NCI-H2107 treated with DMSO at 0.1 percent for 48 hours (cell line): ENCODE measurements at regions not wholly inside any gene's neighbourhood (a gene's known extent, or its start where the extent isn't known, plus 50 kb on each side); places are given as distances from the start of the nearest gene placed in this dataset.

ENCODE experiments used
- DNase-seq: peaks from one replicate; lab custom pipeline; 2025; ENCODE audit not compliant: unreplicated experiment; lab: John Stamatoyannopoulos, UW

DNA sequence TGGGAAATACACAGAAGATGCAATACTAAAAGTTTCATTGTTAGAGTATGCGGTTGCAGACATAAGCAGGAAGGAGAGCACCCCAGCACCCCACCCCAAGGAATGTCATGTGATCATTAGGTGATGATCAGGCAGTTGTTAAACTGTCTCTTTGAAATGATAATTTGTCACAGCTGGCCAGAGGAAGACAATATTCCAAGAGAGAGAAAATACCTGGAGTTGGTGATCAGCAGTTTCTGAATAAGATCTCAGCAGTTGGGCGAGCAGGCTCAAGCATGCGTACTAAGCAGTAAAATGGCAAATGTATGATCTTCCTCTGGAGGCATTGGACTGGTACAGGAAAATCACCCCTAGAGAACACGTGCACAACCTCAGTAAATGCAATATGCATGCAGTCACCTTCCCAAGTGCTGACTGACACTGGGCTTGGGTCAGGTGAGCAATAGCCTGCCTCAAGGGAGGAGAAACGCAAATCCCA is 250.1 kb upstream of the MBL2 start:
- no peak for DNase-seq

DNA sequence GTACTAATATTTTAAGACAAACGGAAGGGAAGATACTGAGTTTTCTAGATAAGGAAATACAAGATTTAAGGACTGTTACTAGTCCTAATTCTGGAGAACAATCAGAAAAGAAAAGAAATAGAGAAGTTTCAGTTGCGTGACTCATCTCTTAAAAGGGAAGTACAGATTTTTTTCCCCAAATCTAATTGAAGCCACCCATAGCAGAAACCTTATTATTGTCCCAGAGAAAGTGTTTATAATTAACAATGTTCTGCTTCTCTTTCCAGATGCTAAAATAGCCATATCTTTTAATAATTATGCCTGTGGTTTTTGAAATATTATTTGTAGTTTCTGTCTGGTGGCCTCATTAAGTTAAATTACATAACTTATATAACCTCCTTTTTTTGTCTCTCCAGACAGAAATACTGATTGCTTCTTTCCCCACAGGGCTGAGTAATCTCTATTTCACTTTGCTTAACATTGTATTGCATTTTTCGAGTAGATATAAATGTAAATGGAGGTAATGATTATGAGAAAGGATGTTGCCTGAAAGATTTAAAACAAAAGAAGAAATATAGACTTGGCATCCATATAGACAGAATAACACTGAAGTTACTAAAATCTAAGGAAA is 240.7 kb upstream of the MBL2 start:
- DNase-seq: no peak

DNA sequence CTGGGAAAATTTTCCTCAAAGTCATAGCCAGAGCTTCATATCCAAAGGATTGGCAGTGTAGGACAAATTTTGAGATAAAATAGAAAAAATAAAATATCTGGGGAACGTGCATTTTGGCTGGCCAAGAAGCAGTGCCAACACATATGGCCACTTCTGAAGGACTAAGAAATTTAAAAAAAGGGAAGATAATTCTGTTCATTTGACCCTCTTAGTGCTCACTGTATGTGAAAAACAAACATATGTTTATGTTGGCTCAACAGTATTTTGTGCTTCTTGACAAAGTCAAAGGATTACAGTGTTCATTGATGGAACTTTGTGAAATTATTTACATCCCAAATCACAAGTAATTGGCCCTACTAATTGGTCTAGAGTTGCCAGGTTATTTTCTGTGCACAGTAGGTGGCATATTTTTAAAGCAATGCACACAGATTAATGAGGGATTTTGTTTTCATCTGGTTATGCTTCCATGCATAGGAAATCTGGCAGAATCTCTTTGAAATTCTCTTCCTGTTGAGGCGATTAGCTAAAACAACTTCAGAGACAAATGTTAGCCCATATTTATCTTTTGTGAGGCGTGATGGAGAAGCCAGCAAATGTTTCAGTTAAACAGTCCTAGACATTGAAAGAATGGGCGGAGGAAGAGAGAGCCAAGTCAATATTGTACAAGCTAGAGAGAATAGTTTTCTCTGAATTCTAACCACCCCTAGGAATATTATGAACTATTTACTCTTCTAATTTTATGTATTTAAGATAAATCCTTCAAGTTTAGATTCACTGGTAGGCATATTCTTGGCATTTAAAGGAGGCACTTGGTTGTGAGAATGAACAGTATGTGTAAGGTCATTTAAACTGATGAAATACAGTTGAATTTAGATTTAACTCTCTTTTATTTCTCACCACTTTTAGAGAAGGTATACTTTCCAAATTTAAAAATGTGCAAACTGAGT is 237.7 kb upstream of the MBL2 start:
- no peak for DNase-seq

DNA sequence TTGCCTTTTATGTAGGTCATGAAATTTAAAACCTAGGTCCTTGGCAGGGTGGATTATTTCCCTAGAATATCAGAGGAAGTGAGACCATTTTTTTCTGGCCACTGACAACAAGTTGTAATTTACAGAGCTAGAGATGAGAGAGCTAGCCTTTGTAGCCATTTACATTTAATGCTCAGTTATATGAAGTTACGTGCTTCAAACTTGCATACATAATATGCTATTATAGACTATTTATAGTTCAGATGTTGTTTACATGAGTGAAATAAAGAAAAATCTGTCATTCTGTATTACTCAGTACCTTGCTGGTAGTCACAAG is 234.9 kb upstream of the MBL2 start:
- DNase-seq: no peak

DNA sequence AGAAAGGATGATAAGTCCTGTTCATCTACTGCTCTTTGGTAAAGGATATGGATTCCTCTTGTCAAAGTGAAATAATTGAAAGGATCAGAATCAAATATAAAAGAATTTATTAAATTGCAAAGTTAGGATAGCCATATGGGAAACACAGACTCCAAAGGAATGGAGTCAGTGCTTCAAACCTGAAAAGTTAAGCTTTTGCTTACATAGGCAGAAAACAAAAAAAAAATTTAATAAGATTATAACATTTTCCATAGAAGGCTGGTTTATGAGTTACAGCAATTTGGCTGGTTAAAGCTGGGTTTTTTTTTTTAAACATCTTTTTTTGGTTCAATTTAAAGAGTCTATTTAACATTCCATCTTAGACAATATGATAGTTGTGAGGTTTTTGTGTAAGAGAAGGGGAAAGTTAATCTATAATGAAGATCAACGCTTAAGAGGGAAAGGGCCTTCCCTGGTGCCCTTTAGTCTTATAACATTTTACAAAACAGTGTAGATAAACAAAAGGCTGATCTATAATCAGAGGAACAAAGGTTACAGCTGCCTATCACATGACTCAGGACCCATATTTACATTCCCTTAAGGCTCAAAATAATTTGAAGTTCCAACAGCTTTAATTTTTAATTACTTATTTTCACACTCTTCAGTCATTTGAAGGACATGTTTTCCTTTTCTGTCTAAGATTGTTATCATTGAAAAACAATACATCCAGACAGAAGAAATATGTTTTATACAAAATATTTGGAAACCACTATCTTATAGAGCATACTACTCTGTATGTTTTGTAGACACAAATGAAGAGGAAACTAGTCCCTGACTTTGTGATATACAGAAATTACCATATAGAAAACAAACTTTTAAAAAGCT is 234.3 kb upstream of the MBL2 start:
- DNase-seq: no peak

DNA sequence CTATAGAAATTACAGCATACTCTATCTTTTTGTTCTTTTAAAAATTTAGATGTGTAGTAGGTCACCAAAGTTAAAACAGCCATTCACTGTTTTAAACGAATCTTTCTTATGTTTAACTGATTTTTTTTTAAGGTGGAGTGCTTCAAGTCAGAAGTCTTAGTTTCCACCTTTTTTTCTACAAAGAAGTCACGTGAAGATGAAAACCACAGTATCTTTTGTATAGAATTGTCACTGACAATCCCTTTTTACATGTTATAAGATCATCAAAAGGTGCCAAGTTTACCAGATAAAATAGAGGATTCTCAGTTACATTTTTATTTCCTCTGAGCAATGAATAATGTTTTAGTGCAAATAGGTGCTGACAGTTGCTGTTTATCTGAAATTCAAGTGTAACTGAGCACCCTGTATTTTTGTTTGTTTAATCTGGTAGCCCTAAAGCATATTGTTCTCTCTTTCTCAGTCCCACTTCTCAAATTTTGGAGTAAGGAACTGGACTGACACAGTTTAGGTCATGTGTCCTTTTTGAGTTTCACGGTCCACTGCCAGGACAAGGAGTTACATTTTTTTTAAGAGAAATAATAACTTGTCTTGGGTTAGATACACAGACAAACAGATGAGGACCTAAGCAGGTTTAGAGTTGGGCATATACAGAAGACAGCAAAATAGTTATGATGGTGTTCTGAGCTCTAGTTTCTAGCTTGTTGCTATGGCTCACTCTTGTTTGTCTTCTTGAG is 233.2 kb upstream of the MBL2 start:
- DNase-seq: no peak

DNA sequence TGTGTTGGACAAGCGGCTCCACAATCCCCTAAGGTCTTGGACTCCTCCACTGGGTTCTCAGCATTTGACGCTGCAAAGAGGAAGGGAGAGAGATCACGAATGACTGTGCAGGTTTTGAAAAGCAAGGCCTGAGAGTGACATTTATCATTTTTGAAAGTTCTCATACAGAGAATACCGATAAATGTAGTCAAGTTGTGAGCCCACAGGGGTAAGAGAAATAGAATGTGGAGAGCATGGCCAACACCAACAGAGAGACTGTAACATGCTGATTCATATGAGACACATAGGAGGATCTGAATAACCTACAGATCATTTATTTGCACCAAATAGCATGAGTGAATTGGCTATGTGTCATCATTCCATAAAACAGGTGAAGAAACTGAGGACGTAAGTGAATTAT is 230.5 kb upstream of the MBL2 start:
- DNase-seq: no peak

DNA sequence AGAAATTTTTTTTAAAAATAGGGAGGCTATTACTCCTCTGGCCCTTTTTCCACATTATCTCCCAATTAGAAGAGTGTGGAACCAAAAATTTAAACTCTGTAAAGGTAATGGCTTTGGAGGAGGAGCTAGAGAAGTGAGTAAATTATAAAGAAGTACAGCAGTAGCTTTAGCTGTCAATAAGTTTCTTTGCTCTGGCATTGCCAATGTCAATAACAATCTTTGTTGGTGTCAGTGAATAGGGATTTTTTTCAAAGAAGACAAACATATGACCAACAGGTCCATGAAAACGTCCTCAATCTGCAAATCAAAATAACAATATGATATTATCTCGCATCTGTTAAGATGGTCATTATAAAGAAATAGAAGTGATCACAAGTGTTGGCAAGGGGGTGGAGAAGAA is 227.1 kb upstream of the MBL2 start:
- DNase-seq: no peak

DNA sequence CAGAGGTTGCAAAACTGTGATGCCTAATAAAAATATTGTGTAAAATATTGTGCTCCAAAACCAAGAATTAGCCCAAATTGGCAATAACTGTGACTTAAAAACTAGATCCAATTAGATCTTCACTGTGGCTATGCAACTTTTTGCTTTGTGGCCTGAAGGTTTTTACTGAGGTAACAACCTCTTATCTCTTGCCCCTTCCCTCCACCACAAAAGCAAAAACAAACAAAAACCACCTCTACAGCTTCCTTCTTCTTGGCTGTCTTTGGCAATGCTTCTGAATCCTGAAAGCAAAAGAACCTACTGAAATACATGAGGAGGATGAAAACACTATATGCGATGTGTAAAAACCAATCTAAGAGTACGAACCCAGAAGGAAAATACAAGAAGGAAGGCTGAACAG is 226.7 kb upstream of the MBL2 start:
- DNase-seq: no peak

DNA sequence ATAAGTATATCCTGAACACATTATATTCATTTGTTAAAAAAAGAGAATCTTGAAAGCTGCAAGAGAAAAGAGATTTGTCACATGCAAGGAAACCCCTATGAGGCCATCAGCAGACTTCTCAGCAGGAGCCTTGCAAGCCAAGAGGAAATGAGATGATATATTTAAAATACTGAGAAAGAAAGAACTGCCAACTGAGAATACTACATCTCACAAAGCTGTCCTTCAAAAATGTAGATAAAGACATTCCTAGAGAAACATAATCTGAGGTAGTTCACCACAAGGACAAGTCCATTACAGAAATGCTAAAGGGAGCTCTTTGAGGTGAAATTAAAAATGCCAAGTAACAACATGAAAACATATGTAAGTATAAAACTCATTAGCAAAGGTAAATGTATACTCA is 224.4 kb upstream of the MBL2 start:
- DNase-seq: no peak

DNA sequence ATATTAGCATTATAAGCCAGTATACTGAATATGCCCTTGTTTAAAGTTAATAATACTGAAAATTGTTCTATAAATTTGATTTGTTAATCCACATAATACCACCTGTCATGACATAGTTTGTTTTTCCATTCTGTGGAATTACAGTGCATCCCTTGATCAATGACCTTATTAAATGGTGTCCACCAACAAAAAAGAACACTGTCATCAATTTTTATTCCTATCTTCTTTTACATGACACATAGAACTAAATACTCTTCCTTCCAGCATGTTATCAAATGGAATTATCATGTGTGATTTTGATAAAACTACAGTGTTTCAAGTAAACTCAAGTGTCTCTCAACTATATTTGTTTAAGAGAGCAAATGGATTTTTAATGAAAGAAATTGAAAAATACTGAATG is 221.8 kb upstream of the MBL2 start:
- DNase-seq: no peak

DNA sequence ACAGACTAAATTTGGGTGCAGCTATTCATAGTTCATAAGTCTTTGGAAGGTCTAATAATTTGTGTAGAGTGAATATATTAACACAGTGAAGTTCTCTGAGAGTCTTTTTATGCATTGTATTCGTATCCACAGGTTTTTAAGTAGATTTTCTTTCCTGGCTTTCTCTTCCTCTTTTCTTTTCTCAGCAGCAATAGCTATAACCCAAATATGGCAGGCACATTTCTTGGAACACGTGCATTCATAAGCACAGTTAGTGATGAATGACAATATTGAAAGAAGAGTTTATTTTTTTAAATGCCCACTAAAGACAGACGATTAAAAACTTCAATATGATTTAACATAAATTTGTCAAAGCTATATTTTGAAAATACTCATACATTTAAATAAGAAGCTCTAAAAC is 220.5 kb upstream of the MBL2 start:
- DNase-seq: no peak

DNA sequence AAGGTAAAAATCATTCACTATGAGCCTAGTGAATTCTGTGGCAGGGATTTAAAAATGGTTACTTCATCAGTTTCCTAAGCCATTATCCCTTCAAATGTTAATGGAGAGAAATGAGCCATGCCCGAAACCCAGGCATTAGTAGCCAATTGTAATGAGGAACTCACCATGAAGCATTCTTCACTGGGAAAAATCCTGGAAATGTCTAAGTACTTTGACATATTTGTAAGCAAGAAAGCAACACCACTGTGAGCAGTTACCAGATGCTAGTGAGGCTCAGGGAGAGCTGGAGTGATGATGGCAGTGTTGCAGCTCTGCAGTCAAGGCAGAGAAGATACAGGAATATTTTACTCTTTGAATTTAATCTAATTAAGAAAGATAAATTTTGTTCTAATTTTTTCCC is 220.0 kb upstream of the MBL2 start:
- no peak for DNase-seq

DNA sequence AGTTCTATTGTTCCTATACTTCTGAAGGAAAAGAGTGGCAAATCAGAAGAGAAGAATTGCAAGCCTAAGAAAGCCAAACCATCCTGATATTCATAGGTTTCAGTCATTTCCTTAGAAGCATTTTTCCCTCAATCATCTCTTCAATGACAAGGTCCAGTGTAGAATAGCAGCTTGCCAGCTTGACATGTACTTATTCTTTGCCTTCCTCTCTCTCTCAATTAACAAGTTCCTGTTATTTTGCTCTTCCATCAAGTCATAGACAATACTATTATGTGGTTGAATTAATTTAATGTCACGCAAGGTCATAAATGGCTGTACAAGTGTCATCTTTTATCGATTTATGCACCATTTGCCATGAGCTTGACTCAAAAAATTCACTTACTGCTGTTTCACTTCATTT is 216.3 kb upstream of the MBL2 start:
- DNase-seq: no peak

DNA sequence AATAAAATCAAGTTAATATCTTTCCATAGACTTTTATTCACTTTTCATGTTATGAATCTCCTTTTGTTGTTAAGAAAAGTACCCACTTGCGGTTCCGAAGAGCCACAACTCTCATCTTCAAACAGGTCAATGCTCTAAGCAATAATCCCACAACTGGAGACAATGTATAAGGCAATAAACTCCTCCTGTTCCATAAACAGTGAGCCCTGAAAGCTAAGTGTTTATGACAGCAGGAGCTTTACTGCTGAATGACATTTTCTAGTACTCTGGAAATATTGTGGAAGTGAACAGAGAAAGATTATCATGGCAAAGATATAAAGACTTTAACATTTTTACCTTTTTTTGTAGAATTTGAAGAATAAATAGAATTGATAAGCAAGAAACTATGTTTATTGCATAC is 213.5 kb upstream of the MBL2 start:
- DNase-seq: no peak

DNA sequence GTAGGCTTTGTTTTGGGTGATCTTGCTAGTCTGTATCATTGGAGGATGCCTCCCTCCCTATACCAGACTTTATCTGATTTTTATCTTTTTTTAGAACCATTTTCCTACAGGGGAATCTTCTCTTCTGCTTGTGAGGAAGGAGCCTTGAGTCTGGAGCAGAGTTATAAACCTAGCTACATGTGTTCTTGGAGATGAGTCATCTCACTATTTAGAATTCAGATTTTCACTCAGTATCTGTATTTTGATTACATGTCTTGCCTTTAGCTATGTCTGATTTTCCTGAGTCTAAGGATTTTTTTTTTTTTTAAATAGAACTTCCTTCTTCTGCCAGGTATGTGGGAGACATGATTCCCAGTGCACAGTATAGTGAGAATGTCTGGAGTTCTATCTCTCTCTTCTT is 211.6 kb upstream of the MBL2 start:
- DNase-seq: no peak

DNA sequence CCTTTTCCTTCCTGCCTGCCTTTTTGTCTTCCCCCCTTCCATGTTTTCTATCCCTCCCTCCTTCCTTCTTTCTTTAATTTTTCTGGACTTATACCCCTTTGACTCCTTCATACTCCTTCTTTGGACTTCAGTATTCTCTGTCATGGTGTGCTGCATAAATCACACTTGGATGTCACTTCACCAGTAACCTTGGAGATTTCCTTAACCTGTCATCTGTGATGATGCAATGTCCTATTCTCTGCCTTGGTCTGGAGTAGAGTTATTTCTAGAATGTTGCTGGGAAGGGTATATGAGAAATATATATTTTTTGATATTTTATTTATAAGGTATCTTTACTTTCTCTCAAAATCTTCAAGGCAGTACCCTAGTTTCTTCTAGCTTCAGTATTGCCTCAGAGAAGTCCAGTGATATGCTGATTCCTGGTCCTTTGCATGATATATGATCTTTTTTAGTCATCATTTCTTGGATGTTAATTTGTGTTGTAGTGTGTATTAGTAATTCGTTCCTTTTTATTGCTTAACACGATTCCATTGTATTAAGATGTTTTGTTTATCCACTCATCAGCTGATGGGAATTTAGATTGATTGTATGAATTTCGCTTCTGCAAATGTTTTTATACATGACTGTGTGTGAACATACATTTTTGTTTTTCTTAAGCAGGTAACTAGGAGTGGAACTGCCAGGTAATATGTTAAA is 206.9 kb upstream of the MBL2 start:
- no peak for DNase-seq

DNA sequence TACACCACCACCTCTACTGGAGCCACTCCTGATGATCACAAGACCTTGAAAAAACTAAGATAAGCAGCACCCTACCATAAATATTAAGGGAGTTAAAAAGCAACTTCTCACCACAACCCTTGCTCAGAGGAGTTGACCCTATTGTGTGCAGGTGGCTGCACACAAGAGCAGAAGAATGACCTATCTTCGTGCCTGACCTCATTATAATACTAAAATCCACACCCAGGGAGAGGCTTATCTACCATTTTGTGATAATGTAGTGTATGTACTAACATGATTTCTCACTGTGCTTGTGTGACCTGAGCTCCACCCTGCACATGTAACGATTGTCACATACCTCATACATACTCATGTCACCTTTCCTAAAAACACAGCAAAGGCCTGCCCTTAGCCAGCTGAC is 205.0 kb upstream of the MBL2 start:
- no peak for DNase-seq

DNA sequence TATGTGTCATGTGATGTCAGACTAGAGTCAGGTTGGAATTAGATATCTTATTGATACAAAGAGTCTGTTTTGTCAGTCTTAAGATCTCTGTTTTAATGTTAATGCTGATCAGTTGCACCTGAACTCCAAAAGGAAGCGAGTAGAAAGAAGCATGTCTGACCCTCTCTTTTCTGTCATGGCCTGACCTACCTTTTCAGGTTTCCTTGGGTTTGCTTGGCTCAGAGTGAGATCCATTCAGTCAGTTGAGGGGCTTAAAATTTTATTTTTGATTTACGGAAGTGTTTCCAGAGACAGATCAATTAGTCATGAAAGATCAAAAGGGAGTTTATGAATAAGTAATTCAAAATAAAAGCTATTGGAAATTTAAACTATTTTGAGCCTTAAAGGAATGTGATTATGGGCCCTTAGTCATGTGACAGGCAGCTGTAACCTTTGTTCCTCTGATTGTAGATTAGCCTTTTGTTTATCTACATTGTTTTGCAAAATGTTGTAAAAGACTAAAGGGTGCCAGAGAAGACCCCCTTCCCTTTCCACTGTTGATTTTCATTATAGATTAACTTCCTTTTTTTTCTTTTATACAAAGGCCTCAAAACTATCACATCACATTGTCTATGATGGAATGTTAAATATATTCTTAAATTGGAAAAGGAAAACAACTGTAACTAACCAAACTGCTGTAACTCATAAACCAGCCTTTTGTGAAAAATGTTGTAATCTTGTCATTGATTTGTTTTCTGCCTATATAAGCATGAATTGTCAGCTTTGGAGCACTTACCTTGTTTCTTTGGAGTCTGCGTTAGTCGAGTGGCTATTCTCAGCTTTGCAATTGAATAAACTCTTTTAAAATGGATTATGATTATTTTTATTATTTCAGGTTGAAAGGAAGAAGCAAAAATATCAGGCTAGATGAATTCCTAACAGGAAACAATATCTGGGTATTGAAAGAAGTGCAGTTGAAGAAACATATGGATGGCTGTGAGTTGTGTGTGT is 195.5 kb upstream of the MBL2 start:
- no peak for DNase-seq
